Cardiac fibroblast (primary cell): ENCODE measurements at regions not wholly inside any gene's neighbourhood (a gene's known extent, or its start where the extent isn't known, plus 50 kb on each side); places are given as distances from the start of the nearest gene placed in this dataset.
"Not testable (repeated sequence)": the region's sequence is repeated elsewhere in the genome, so short reads cannot be mapped to it uniquely, and the experiment has no call there.

Experiments
- DNase-seq, 2 donors: peaks; one replicate each; pipeline versions ENCODE4 v3.0.0 to v3.0.0-alpha.2; 2010; ENCODE audit warnings: low read depth in 2 of 2
- H3K4me3 ChIP-seq, 2 donors: replicated peaks in 1 of 2; 1 replicate in 1 of 2; 2 replicates in 1 of 2; pipeline ENCODE4 v1.5.1; 2011; ENCODE audit warnings: low read depth in 2 of 2, low read length in 2 of 2, mild to moderate bottlenecking in 2 of 2, moderate library complexity in 1 of 2
- CTCF ChIP-seq: IDR thresholded peaks from one replicate; pipeline ENCODE4 v1.5.1; 2011; ENCODE audit warnings: low read depth, mild to moderate bottlenecking, low read length, inconsistent platforms

- peak in 1 of 2 donors; percentile 37 for DNase-seq
- not testable (repeated sequence) for H3K4me3 ChIP-seq
Observed at GRCh38 chr1:228796945-228797344, 61.7 kb downstream of the RHOU start.

- peak in 1 of 2 donors; percentile 60 for DNase-seq
- TF ChIP-seq CTCF: no peak
- H3K4me3 ChIP-seq: no peak overlapping the region
Observed at GRCh38 chr1:228798035-228798434, 62.8 kb downstream of the RHOU start.

- TF ChIP-seq CTCF: no peak
- peak in 1 of 2 donors; percentile 95 for DNase-seq
- H3K4me3 ChIP-seq: no peak overlapping the region
Observed at GRCh38 chr1:228798548-228798947, 63.3 kb downstream of the RHOU start.

GRCh38 chr1:228799924-228800323, 64.6 kb downstream of the RHOU start:
- no peak for DNase-seq
- TF ChIP-seq CTCF: no peak
- H3K4me3 ChIP-seq: no peak overlapping the region

- no peak overlapping the region for H3K4me3 ChIP-seq
- DNase-seq: peak in 1 of 2 donors; percentile 52
- no peak for TF ChIP-seq CTCF
Observed at GRCh38 chr1:228801068-228801467, 65.8 kb downstream of the RHOU start.

GRCh38 chr1:228802386-228803220, 67.3 kb downstream of the RHOU start:
- peak in 1 of 2 donors; percentile 90 for DNase-seq
- no peak overlapping the region for H3K4me3 ChIP-seq
- TF ChIP-seq CTCF: no peak

- DNase-seq: no peak
- no peak for TF ChIP-seq CTCF
- H3K4me3 ChIP-seq: no peak overlapping the region
Observed at GRCh38 chr1:228803421-228803820, 68.1 kb downstream of the RHOU start.
